HUES6 (cell line): ENCODE measurements at regions not wholly inside any gene's neighbourhood (a gene's known extent, or its start where the extent isn't known, plus 50 kb on each side); places are given as distances from the start of the nearest gene placed in this dataset.
A peak's percentile ranks its signal among the peaks of the same experiment; 100 is the strongest.

Experiments
- H3K27ac ChIP-seq: 2 replicates; pipeline ENCODE4 v1.7.0; 2013; ENCODE audit warnings: low read depth, mild to moderate bottlenecking, low read length, inconsistent platforms
- H3K27me3 ChIP-seq: 2 replicates; pipeline ENCODE4 v1.6.1; 2013; ENCODE audit warnings: low read length; ENCODE audit not compliant: control insufficient read depth, insufficient read depth
- H3K36me3 ChIP-seq: 2 replicates; pipeline ENCODE4 v1.6.1; 2013; ENCODE audit warnings: low read length; ENCODE audit not compliant: control insufficient read depth, insufficient read depth
- H3K4me1 ChIP-seq: 2 replicates; pipeline ENCODE4 v1.6.1; 2013; ENCODE audit warnings: low read length; ENCODE audit not compliant: control insufficient read depth, insufficient read depth
- H3K4me3 ChIP-seq: 2 replicates; pipeline ENCODE4 v1.5.1; 2013; ENCODE audit warnings: low read depth, low read length
- H3K9ac ChIP-seq: one replicate; pipeline ENCODE4 v1.6.1; 2013; ENCODE audit warnings: mild to moderate bottlenecking, low read length
- H3K9me3 ChIP-seq: 2 replicates; pipeline ENCODE4 v1.6.1; 2013; ENCODE audit warnings: low read depth, low read length; ENCODE audit not compliant: control insufficient read depth, insufficient read depth

GRCh38 chr12:38384816-38385378 lies 68.3 kb downstream of the ALG10B start:
- Histone ChIP-seq H3K27ac (peak overlapping the region; percentile 82; the same call in 1 of the 2 replicates), H3K36me3 (no peaks in the 10 kb centered on the region), H3K27me3 (no peaks in the 10 kb centered on the region), H3K9ac (peak overlapping the region; percentile 66), H3K4me3 (peak overlapping the region; percentile 50), H3K4me1 (peaks cover 13% of the 10 kb centered on the region), H3K9me3 (peaks cover 2% of the 10 kb centered on the region; the same call in 1 of the 2 replicates)

- H3K9ac ChIP-seq = peak overlapping the region; percentile 66
- no peaks in the 10 kb centered on the region for H3K27me3 ChIP-seq
- H3K9me3 ChIP-seq = peaks cover 2% of the 10 kb centered on the region; the same call in 1 of the 2 replicates
- H3K4me3 ChIP-seq = peak overlapping the region; percentile 50; the same call in 1 of the 2 replicates
- peaks cover 13% of the 10 kb centered on the region for H3K4me1 ChIP-seq
- no peaks in the 10 kb centered on the region for H3K36me3 ChIP-seq
- H3K27ac ChIP-seq = peak overlapping the region; percentile 82; the same call in 1 of the 2 replicates
These were observed 68.9 kb downstream of the ALG10B start for GRCh38 chr12:38385486-38385885.

GRCh38 chr12:38386205-38386985 lies 69.8 kb downstream of the ALG10B start:
- peaks cover 2% of the 10 kb centered on the region; the same call in 1 of the 2 replicates for H3K9me3 ChIP-seq
- H3K27me3 ChIP-seq = no peaks in the 10 kb centered on the region
- no peak overlapping the region for H3K4me3 ChIP-seq
- H3K4me1 ChIP-seq = peaks cover 13% of the 10 kb centered on the region
- no peaks in the 10 kb centered on the region for H3K36me3 ChIP-seq
- H3K27ac ChIP-seq = no peak overlapping the region
- H3K9ac ChIP-seq = no peak overlapping the region

- H3K36me3 ChIP-seq = no peaks in the 10 kb centered on the region
- H3K27me3 ChIP-seq = no peaks in the 10 kb centered on the region
- no peak overlapping the region for H3K4me3 ChIP-seq
- no peaks in the 10 kb centered on the region for H3K9me3 ChIP-seq
- H3K27ac ChIP-seq = no peak overlapping the region
- H3K9ac ChIP-seq = no peak overlapping the region
- peaks cover 13% of the 10 kb centered on the region for H3K4me1 ChIP-seq
These were observed 73.0 kb downstream of the ALG10B start for GRCh38 chr12:38389614-38390013.

- H3K9ac ChIP-seq = no peak overlapping the region
- H3K27ac ChIP-seq = no peak overlapping the region
- peaks cover 2% of the 10 kb centered on the region; the same call in 1 of the 2 replicates for H3K4me1 ChIP-seq
- no peak overlapping the region for H3K4me3 ChIP-seq
- H3K36me3 ChIP-seq = no peaks in the 10 kb centered on the region
- H3K9me3 ChIP-seq = no peaks in the 10 kb centered on the region
- H3K27me3 ChIP-seq = no peaks in the 10 kb centered on the region
These were observed 74.4 kb downstream of the ALG10B start for GRCh38 chr12:38391007-38391406.

GRCh38 chr12:38392554-38393144 lies 76.1 kb downstream of the ALG10B start:
- no peaks in the 10 kb centered on the region for H3K9me3 ChIP-seq
- no peak overlapping the region for H3K9ac ChIP-seq
- H3K4me3 ChIP-seq = no peak overlapping the region
- H3K4me1 ChIP-seq = no peaks in the 10 kb centered on the region
- no peaks in the 10 kb centered on the region for H3K36me3 ChIP-seq
- H3K27ac ChIP-seq = no peak overlapping the region
- no peaks in the 10 kb centered on the region for H3K27me3 ChIP-seq

GRCh38 chr12:38399711-38400206 lies 83.2 kb downstream of the ALG10B start:
- Histone ChIP-seq H3K27me3 (no peaks in the 10 kb centered on the region), H3K4me1 (no peaks in the 10 kb centered on the region; the same call in 1 of the 2 replicates), H3K9me3 (0 out of 2 replicates have a peak, but pooled peaks cover 2% of the 10 kb centered on the region), H3K4me3 (no peak overlapping the region), H3K36me3 (no peaks in the 10 kb centered on the region), H3K27ac (no peak overlapping the region), H3K9ac (no peak overlapping the region)

GRCh38 chr12:38402811-38403210 lies 86.2 kb downstream of the ALG10B start:
- Histone ChIP-seq H3K9ac (no peak overlapping the region), H3K27ac (no peak overlapping the region), H3K4me1 (no peaks in the 10 kb centered on the region; the same call in 1 of the 2 replicates), H3K27me3 (no peaks in the 10 kb centered on the region), H3K36me3 (no peaks in the 10 kb centered on the region), H3K9me3 (peaks cover 9% of the 10 kb centered on the region; the same call in 1 of the 2 replicates), H3K4me3 (no peak overlapping the region)

GRCh38 chr12:38409511-38409910 lies 92.9 kb downstream of the ALG10B start:
- Histone ChIP-seq H3K36me3 (no peaks in the 10 kb centered on the region), H3K4me3 (no peak overlapping the region), H3K27ac (no peak overlapping the region), H3K9me3 (peaks cover 7% of the 10 kb centered on the region; the same call in 1 of the 2 replicates), H3K9ac (no peak overlapping the region), H3K27me3 (no peaks in the 10 kb centered on the region), H3K4me1 (peaks cover 8% of the 10 kb centered on the region)

- H3K4me3 ChIP-seq = no peak overlapping the region
- peaks cover 8% of the 10 kb centered on the region for H3K4me1 ChIP-seq
- no peak overlapping the region for H3K27ac ChIP-seq
- no peaks in the 10 kb centered on the region for H3K27me3 ChIP-seq
- no peak overlapping the region for H3K9ac ChIP-seq
- no peaks in the 10 kb centered on the region for H3K36me3 ChIP-seq
- H3K9me3 ChIP-seq = no peaks in the 10 kb centered on the region
These were observed 94.9 kb downstream of the ALG10B start for GRCh38 chr12:38411426-38411825.

GRCh38 chr12:38411946-38412345 lies 95.4 kb downstream of the ALG10B start:
- Histone ChIP-seq H3K27me3 (no peaks in the 10 kb centered on the region), H3K9me3 (no peaks in the 10 kb centered on the region), H3K4me3 (no peak overlapping the region), H3K9ac (no peak overlapping the region), H3K27ac (no peak overlapping the region), H3K36me3 (no peaks in the 10 kb centered on the region), H3K4me1 (peaks cover 8% of the 10 kb centered on the region)
